ENCODE measurements at regions not wholly inside any gene's neighbourhood (a gene's known extent, or its start where the extent isn't known, plus 50 kb on each side); places are given as distances from the start of the nearest gene placed in this dataset.

GRCh38 chr16:86227801-86228200 lies 282.5 kb upstream of the FOXF1 start (continued):
- TF ChIP-seq, protein P1, sequence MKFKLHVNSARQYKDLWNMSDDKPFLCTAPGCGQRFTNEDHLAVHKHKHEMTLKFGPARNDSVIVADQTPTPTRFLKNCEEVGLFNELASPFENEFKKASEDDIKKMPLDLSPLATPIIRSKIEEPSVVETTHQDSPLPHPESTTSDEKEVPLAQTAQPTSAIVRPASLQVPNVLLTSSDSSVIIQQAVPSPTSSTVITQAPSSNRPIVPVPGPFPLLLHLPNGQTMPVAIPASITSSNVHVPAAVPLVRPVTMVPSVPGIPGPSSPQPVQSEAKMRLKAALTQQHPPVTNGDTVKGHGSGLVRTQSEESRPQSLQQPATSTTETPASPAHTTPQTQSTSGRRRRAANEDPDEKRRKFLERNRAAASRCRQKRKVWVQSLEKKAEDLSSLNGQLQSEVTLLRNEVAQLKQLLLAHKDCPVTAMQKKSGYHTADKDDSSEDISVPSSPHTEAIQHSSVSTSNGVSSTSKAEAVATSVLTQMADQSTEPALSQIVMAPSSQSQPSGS (IDR thresholded peaks at IDR 0.05; ENCODE audit: low read length): no peak
- no peak for TF ChIP-seq BCLAF1 (IDR thresholded peaks at IDR 0.05)

DNA sequence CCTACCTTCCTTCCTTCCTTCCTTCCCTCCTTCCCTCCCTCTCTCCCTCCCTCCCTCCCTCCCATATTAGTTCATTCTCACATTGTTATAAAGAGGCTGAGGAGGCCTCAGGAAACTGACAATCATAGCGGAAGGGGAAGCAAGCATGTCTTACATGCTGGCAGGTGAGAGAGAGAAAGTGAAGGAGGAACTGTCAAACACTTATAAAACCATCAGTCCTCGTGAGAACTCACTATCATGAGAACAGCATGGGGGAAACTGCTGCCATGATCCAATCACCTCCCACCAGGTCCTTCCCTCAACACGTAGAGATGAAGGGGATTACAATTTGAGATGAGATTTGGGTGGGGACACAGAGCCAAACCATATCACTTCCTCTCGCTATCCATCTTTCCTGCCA lies 281.6 kb upstream of the FOXF1 start:
- ATAC-seq (no peak), DNase-seq (ENCODE audit: low read depth, low spot score) (no peak), FAIRE-seq (no peak)
- H3K9me3 ChIP-seq (replicated peaks; ENCODE audit: control insufficient read depth, insufficient read depth, low read length): no peaks in the 10 kb centered on the region; the same call in 2 of the 3 replicates
- H3K4me2 ChIP-seq (ENCODE audit: control insufficient read depth, insufficient read depth): no peak overlapping the region
- RAD21 ChIA-PET (ENCODE audit: unreplicated experiment): no interaction called here
- BruUV-seq (replicated peaks): no TSS peak
- CTCF ChIA-PET: no interaction called here
- 29% methylated on average over 4 of the region's 4 CpGs for WGBS (ENCODE audit: insufficient coverage, insufficient replicate concordance, low lambda C conversion rate, missing lambda C conversion rate)
- intact Hi-C loops (cut with micrococcal nuclease; ENCODE audit: unreplicated experiment): no loop called here
- SMC1A ChIA-PET (ENCODE audit: uncharacterized antibody, unreplicated experiment): no interaction called here
- POLR2A ChIA-PET: no interaction called here
- H3K9ac ChIP-seq (ENCODE audit: control insufficient read depth, insufficient read depth, low read length): no peak overlapping the region
- no peak overlapping the region for H3K4me3 ChIP-seq
- no peaks in the 10 kb centered on the region for H3K4me1 ChIP-seq (ENCODE audit: control insufficient read depth, insufficient read depth, low read length)
- H2AFZ ChIP-seq (ENCODE audit: control insufficient read depth, low read depth, low read length): no peak overlapping the region
- no peak overlapping the region for H3K27ac ChIP-seq (ENCODE audit: control insufficient read depth, insufficient read depth)
- in situ Hi-C loops (cut with MboI): no loop called here
- no peaks in the 10 kb centered on the region for H4K20me1 ChIP-seq (ENCODE audit: control insufficient read depth, insufficient read depth)
- H3K79me2 ChIP-seq (ENCODE audit: control insufficient read depth, insufficient read depth, low read length): no peaks in the 10 kb centered on the region
- no peaks in the 10 kb centered on the region for H3K36me3 ChIP-seq (ENCODE audit: control insufficient read depth in 2 of 2, insufficient read depth in 2 of 2, low read length in 1 of 2)
- H3K27me3 ChIP-seq (replicated peaks in 1 of 2; ENCODE audit: control insufficient read depth in 2 of 2, insufficient read depth in 2 of 2, low read length in 1 of 2): peaks cover 0 to 1% of the 10 kb centered on the region in 2 experiments; a peak in 2 of 4 replicates
- TF ChIP-seq ATF3 (IDR thresholded peaks at IDR 0.05; ENCODE audit: borderline replicate concordance, extremely low read depth, low read depth, low read length) (no peak), NRF1 (conservative IDR thresholded peaks at IDR 0.05; ENCODE audit: low read depth, low read length) (no peak), HDAC6 (IDR thresholded peaks at IDR 0.05; ENCODE audit: unreplicated experiment) (no peak), CHD2 (IDR thresholded peaks at IDR 0.05; ENCODE audit: borderline replicate concordance, low read depth, low read length) (no peak), ASH2L (IDR thresholded peaks at IDR 0.05; ENCODE audit: borderline replicate concordance, low read depth) (no peak), NFYA (IDR thresholded peaks at IDR 0.05; ENCODE audit: borderline replicate concordance, low read depth, low read length) (no peak), CHD4 (IDR thresholded peaks at IDR 0.05) (no peak), TCF12 (IDR thresholded peaks at IDR 0.05; ENCODE audit: low read depth, low read length) (no peak), ZNF622 (IDR thresholded peaks at IDR 0.05) (no peak), EED (IDR thresholded peaks at IDR 0.05; ENCODE audit: low read depth) (no peak), POLR2A (IDR thresholded peaks at IDR 0.05; ENCODE audit: low read depth, low read length) (no peak), ZNF207 (IDR thresholded peaks at IDR 0.05; ENCODE audit: borderline replicate concordance) (no peak), SMAD5 (IDR thresholded peaks at IDR 0.05; ENCODE audit: low read depth) (no peak), FOXK2 (IDR thresholded peaks at IDR 0.05) (no peak)
- TF ChIP-seq, protein P1 (IDR thresholded peaks at IDR 0.05; ENCODE audit: low read length): no peak
- TF ChIP-seq, protein P2, sequence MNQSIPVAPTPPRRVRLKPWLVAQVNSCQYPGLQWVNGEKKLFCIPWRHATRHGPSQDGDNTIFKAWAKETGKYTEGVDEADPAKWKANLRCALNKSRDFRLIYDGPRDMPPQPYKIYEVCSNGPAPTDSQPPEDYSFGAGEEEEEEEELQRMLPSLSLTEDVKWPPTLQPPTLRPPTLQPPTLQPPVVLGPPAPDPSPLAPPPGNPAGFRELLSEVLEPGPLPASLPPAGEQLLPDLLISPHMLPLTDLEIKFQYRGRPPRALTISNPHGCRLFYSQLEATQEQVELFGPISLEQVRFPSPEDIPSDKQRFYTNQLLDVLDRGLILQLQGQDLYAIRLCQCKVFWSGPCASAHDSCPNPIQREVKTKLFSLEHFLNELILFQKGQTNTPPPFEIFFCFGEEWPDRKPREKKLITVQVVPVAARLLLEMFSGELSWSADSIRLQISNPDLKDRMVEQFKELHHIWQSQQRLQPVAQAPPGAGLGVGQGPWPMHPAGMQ (IDR thresholded peaks at IDR 0.05; ENCODE audit: borderline replicate concordance): no peak

All from GM12878 (cell line).